Thoracic aorta (tissue), 2 donors: ENCODE measurements at regions not wholly inside any gene's neighbourhood (a gene's known extent, or its start where the extent isn't known, plus 50 kb on each side); places are given as distances from the start of the nearest gene placed in this dataset.

Source experiments
- ATAC-seq: fragments of 150-250 bp; one replicate; pipeline ENCODE4 v1.8.0; 2017; ENCODE audit warnings: low read depth; ENCODE audit not compliant: insufficient number of reproducible peaks, low FRiP score
- DNase-seq: peaks from one replicate; pipeline ENCODE4 v3.0.0-alpha.2; 2020; ENCODE audit warnings: low spot score
- H3K27ac ChIP-seq, 2 donors: fragments of 200-600 bp; sonication (generic); 1 replicate in 1 of 2; 2 replicates in 1 of 2; pipeline ENCODE4 v1.5.1; 2016; ENCODE audit warnings: mild to moderate bottlenecking in 2 of 2, moderate library complexity in 2 of 2
- H3K27me3 ChIP-seq: fragments of 200-600 bp; sonication (generic); replicated peaks from 2 replicates; pipeline ENCODE4 v1.6.0; 2016; ENCODE audit warnings: mild to moderate bottlenecking; ENCODE audit not compliant: insufficient read depth
- H3K36me3 ChIP-seq: fragments of 200-600 bp; sonication (generic); one replicate; pipeline ENCODE4 v1.5.1; 2016
- H3K4me1 ChIP-seq, 2 donors: fragments of 200-600 bp; sonication (generic); 1 replicate in 1 of 2; 2 replicates in 1 of 2; pipeline versions ENCODE4 v1.5.1 to v1.6.0; 2016; ENCODE audit warnings: low read depth in 2 of 2, mild to moderate bottlenecking in 1 of 2; ENCODE audit not compliant: control insufficient read depth in 1 of 2
- H3K4me3 ChIP-seq: fragments of 200-600 bp; sonication (generic); 2 replicates; pipeline ENCODE4 v1.5.1; 2016; ENCODE audit warnings: mild to moderate bottlenecking
- H3K9me3 ChIP-seq: fragments of 200-600 bp; sonication (generic); 2 replicates; pipeline ENCODE4 v1.5.1; 2016
- TF ChIP-seq, protein P1 (sequence below): fragments of 200-600 bp; sonication (generic); IDR thresholded peaks from one replicate; pipeline ENCODE4 v1.5.1; 2019; ENCODE audit warnings: antibody characterized with exemption

- no peaks in the 10 kb centered on the region for H3K9me3 ChIP-seq
- TF ChIP-seq, protein P1, sequence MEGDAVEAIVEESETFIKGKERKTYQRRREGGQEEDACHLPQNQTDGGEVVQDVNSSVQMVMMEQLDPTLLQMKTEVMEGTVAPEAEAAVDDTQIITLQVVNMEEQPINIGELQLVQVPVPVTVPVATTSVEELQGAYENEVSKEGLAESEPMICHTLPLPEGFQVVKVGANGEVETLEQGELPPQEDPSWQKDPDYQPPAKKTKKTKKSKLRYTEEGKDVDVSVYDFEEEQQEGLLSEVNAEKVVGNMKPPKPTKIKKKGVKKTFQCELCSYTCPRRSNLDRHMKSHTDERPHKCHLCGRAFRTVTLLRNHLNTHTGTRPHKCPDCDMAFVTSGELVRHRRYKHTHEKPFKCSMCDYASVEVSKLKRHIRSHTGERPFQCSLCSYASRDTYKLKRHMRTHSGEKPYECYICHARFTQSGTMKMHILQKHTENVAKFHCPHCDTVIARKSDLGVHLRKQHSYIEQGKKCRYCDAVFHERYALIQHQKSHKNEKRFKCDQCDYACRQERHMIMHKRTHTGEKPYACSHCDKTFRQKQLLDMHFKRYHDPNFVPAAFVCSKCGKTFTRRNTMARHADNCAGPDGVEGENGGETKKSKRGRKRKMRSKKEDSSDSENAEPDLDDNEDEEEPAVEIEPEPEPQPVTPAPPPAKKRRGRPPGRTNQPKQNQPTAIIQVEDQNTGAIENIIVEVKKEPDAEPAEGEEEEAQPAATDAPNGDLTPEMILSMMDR, result no peak
Observed at GRCh38 chr6:15837205-15837604, 174.4 kb upstream of the DTNBP1 start.

GRCh38 chr6:15832841-15833240, 170.0 kb upstream of the DTNBP1 start:
- no peak overlapping the region for H3K27ac ChIP-seq
- H3K27me3 ChIP-seq, result no peaks in the 10 kb centered on the region
- H3K9me3 ChIP-seq, result no peaks in the 10 kb centered on the region
- no peaks in the 10 kb centered on the region for H3K36me3 ChIP-seq
- ATAC-seq (no peak), DNase-seq (no peak)
- no peaks in the 10 kb centered on the region for H3K4me1 ChIP-seq
- TF ChIP-seq, protein P1, result no peak
- H3K4me3 ChIP-seq, result no peak overlapping the region

More at GRCh38 chr6:15837205-15837604, 174.4 kb upstream of the DTNBP1 start:
- ATAC-seq (no peak), DNase-seq (no peak)
- H3K4me1 ChIP-seq, result peaks cover 0 to under 1% of the 10 kb centered on the region in 2 donors
- H3K27ac ChIP-seq, result no peak overlapping the region
- H3K4me3 ChIP-seq, result no peak overlapping the region
- no peaks in the 10 kb centered on the region for H3K36me3 ChIP-seq
- H3K27me3 ChIP-seq, result no peaks in the 10 kb centered on the region

GRCh38 chr6:15829156-15829555, 166.3 kb upstream of the DTNBP1 start:
- H3K4me3 ChIP-seq, result no peak overlapping the region
- no peaks in the 10 kb centered on the region for H3K36me3 ChIP-seq
- H3K27ac ChIP-seq, result no peak overlapping the region
- DNase-seq (no peak), ATAC-seq (no peak)
- no peaks in the 10 kb centered on the region for H3K27me3 ChIP-seq
- no peaks in the 10 kb centered on the region for H3K4me1 ChIP-seq
- no peaks in the 10 kb centered on the region for H3K9me3 ChIP-seq
- TF ChIP-seq, protein P1, result no peak

- no peak for ATAC-seq
Observed at GRCh38 chr6:15827496-15828255, 164.8 kb upstream of the DTNBP1 start.

GRCh38 chr6:15826814-15827318, 164.0 kb upstream of the DTNBP1 start:
- Histone ChIP-seq H3K27me3 (no peaks in the 10 kb centered on the region), H3K4me3 (no peak overlapping the region), H3K36me3 (no peaks in the 10 kb centered on the region), H3K27ac (no peak overlapping the region), H3K9me3 (no peaks in the 10 kb centered on the region), H3K4me1 (no peaks in the 10 kb centered on the region)
- TF ChIP-seq, protein P1, result no peak
- ATAC-seq (no peak), DNase-seq (no peak)

More at GRCh38 chr6:15827496-15828255, 164.8 kb upstream of the DTNBP1 start:
- no peak overlapping the region for H3K4me3 ChIP-seq
- H3K9me3 ChIP-seq, result no peaks in the 10 kb centered on the region
- no peaks in the 10 kb centered on the region for H3K4me1 ChIP-seq
- no peak for DNase-seq
- TF ChIP-seq, protein P1, result no peak
- H3K27ac ChIP-seq, result no peak overlapping the region
- H3K27me3 ChIP-seq, result no peaks in the 10 kb centered on the region
- H3K36me3 ChIP-seq, result no peaks in the 10 kb centered on the region
